DMS 273 treated with DMSO at 0.1 percent for 48 hours (cell line): ENCODE measurements at regions not wholly inside any gene's neighbourhood (a gene's known extent, or its start where the extent isn't known, plus 50 kb on each side); places are given as distances from the start of the nearest gene placed in this dataset.

Experiments
- DNase-seq: peaks from one replicate; lab custom pipeline; 2025; lab: John Stamatoyannopoulos, UW

DNA sequence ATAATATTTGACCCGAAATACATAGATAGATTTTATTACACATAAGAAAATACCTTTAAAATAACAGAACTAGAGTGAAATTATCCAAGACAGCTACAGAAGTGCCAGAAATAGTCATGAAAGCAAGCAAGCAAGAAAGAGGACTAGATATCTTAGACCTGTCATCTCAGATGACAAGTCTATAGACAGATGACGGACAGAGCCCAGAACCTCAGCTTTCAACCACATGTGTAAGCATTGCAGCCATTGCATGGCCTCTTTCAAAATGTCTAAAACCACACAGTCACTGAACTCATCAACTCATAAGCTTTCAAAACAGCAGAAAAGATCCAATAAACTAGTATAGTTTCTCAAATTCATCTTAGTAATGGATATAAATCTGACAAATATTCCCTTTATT is 59.8 kb upstream of the FHIT start:
- DNase-seq: no peak

DNA sequence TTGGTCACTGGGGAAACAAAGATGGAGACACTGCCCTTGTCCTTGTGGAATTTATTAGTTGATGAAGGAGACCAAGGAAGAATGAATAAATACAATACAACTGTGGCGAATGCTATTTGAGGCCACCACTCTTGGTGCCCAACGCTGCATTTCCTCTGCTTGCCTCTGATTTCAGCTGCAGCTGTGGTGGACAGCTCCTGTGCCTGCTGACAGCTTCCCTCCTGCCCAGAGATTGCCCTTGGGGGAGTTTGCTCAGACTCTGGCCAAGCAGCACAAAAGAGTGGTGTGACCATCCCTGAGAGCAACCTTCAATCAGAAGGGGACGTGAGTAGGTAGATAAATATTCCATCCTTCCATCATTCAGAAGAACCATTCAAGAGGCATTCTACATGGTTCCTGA is 64.6 kb upstream of the FHIT start:
- DNase-seq: no peak

DNA sequence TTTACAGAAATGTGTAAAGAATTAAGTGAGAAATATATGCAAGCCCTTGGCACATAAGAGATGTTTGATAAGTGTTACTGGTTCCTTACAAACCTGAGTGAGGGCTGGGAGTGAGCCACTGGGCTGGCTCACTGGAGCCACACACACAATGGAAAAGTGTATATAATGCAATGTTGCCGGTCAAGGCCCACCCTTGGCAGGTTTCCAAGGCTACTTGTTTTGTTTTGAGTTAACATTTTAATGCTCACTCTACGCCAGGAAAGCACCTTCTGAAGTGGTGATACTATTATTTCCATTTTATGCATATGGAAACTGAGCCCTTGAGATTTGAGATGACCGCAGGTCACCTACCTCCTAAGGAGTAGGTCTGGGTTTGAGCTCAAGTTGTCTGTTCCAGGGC is 71.8 kb upstream of the FHIT start:
- no peak for DNase-seq

DNA sequence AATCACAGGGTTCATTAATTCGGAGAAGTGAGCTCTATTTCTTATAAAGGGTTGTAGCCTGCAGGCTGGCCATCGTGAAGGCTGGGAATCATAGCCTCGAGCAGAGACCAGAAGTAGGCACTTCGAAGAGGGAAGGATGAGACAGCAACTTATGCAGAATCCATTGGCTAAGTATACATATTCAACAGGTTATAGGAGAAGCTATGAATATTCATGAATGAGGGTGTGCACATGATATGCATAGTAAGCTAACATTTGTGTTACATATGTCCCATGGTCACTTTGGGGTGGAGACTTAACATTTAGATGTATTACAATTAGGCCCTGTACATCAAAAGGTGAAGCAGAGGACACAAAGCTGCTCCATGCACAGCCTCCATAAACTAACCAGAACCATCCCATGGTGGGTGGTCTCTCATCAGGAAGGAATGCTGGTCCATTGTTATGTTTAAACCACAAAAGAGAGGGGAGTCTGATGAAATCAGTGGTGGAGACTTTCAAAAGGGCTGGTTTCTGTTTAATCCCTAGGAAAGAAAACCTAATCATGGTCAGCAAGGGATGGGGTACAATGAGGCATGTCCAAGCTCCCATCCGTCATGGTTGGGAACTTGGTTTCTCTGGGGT is 80.8 kb upstream of the FHIT start:
- DNase-seq: no peak

DNA sequence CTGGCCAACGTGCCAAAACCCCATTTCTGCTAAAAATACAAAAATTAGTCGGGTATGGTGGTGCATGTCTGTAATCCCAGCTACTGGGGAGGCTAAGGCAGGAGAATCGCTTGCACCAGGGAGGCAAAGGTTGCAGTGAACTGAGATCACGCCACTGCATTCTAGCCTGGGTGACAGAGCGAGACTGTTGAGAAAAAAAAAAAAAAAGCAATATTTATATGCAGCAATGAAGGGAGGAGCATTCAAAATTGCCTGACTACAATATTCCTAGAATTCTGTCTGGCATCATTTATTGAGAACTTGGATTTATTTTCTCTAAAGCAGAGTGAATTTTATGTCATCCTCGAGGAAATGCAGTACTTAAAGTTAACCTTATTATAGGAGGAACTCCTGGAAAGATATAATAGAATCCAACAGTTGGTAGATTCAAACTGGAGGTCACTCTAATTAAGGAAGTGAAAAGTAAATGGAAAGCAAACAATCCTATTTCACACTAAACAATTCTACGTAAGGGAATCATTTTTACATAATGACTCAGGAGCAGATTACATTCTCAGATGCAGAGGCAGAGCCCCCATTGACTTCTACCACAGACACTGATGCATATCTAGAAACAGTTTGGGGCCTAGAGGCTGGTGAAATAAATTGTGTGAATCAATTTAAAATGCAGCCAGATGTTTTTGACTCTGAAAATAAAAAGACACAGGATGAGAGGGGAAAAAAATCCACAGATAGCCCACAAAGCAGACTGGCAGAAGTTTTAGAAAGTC is 82.1 kb upstream of the FHIT start:
- no peak for DNase-seq

DNA sequence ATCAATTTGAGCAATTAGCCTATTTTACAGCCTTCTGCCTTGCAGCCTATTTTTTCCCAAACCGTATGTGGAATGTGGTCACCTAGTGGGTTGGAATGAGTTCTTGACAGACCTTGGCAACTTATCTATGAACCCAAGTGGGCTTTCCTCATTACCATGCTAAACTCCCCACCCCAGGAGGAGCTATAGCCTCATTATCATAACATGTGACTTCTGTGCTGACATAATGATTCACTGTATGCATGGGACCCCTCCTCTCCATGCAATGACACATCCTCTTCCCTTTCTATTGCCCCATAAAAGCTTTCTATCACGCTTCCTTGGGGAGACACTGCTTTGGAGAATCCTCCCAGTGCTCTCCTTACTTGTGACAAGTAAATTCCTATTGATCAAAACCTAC is 83.5 kb upstream of the FHIT start:
- no peak for DNase-seq

DNA sequence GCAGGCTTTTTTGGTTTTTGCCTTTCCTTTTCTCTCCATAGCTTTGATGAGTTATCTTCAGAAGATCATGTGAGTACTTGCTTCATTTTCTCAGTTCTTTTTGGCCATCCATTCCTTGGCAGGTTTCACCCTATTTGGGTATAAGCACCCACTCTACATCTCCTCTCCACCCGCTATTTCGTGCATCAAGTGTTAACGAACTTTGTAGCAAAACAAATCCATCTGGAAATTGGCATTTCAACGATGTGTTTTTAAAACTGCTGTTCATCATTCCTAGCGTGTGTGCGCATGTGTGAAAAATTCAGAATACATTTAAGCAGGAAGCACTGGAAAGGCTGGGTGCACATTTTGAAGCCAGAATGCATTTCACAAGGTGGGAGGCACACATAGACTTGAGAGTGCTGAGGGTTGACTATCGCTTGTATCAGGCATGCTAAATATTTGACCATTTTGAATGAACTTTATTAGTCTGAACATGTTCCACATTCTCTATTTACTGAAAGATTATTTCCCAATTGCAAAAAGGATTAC is 89.7 kb upstream of the FHIT start:
- DNase-seq: no peak

DNA sequence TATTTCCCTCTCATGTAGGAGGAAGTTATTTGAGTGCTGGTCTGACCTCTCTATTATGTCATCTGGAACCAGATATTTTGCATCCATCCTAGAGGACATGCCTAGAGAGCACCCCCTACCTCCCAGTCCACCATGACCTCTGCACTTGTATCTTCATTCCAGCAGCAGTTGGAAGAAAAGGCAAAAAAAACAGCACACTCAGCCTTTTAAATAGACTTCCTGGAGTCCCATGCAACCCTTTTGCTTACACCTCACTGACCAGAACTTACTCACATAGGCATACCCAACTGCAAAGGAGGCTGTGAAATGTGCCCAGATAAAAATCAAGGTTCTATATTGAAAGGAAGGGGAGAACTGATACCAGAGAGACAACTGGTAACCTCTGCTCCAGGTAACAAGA is 92.3 kb upstream of the FHIT start:
- no peak for DNase-seq

DNA sequence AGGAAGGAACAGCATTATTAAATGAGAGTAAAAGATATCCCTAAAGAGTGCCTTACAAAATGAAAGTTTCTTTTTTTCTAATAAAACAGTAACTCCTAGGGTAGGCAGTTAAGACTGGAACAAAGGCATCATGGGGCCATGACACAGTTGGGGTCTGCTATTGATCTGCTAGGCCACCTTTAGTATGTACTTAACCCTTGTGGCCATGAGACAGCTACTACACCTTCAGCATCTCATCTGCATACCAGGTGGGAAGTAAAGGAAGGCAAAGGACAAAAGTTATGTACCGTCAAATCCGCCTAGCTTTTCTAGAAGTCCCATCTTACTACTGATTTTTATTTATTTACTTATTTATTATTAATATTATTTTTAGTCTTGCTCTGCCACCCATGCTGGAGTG is 93.8 kb upstream of the FHIT start:
- no peak for DNase-seq

DNA sequence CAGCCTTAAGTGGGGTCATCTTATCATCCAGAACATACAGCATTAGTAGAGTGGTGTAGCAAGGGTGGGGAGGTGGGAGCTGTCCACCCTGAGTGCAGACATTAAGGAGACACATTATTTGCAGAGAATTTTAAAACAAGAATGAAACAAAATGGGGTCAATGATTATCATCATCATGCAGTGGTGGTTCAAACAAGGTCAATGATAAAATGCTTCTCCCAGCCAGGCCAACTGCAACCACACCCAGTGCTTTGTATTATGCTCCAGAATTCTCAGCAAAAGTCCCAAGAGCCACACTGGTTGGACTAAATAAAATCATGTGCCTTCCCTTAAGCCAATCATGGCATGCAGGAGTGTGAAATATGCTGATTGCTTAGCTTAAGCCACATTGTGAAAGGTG is 96.7 kb upstream of the FHIT start:
- DNase-seq: no peak

DNA sequence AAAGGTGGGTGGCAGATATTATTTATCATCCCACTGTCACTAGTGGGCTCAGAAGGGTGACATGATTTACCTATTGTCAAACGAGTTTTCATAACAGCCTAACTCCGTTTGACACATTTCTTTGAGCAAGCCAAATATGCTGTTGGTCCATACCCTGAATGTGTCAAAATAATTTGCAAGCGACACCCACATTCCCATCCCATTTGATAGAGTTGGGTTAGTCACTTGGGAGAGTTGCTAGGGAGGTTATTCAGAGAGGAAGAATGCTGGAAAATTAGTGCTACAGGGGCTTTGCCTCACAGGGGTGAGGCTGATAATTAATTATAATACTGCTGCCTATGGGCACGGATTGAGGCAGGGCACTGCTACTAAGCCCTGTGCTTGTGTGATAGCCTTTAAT is 98.5 kb upstream of the FHIT start:
- no peak for DNase-seq

DNA sequence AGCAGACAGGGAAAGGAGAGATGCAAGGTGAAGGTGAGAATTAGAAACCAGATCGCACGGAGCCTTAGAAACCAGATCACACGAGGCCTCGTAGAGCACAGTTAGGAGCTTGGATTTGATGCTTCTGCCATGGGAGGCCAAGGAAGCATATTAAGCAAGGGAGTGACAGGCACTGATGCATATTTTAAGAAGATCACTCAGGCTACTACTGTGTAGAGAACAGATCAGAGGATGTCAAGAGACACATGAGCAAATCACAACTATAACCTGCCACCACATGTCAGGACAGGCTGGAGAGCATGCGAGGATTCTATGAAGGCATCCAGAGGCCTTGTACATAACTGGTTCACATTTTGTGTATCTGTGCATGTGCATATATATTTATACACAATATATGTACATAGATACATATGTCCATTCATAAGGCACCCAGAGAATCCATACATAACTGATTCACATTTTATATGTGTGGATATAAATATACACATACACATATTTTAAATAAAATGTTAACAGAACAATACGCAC is 99.6 kb upstream of the FHIT start:
- DNase-seq: no peak

DNA sequence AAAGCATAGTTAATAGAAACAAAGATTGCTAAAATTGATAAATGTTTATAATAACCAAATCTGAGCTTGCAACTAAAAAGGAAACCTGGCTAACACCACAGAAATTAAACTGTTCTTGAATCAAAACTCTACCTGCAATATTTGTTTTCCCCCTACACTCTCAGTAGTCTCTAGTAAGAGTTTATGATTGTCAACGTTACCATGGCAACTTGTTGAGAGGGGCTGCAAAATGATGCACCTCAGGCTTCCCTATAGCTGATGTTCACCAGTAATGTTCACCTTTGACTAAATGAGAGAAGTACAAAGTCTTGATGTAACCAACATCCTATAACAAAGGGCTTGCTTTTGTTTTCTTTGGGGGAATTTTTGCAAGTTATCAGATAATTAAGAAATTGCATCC is 101.1 kb upstream of the FHIT start:
- DNase-seq: no peak

DNA sequence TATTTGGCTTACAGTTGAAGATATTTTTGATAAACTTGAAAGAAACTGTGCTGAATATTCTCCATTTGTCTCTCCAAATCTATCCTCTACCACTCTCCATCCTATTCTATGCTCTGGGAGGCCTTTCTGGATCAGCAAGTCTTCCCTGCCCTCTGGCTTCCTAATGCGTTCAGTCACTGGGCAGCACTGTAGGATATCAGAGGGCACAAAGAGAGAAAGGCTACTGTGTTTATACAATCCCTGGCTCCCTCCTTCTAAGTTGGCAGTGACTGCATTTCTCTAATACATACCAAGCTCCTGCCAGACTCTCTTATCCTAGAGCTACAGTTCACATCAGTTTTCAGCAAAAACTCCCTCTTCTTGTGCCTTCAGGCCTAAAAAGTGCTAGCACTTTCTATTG is 102.1 kb upstream of the FHIT start:
- DNase-seq: no peak

DNA sequence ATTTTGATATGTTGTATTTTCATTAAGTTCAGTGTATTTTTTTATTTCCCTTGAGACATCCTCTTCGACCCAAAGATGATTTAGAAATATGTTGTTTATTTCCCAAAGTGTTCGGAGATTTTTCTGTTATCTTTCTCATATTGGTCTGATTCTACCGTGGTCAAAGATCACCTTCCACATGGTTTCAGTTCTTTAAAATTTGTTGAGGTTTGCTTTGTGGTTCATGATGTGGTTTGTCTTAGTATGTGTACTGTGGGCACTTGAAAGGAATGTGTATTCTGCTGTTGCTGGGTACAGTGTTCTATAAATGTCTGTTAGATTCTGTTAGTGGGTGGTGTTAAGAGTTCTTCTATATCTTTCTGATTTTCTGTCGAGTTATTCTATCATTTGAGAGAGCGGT is 103.4 kb upstream of the FHIT start:
- no peak for DNase-seq

DNA sequence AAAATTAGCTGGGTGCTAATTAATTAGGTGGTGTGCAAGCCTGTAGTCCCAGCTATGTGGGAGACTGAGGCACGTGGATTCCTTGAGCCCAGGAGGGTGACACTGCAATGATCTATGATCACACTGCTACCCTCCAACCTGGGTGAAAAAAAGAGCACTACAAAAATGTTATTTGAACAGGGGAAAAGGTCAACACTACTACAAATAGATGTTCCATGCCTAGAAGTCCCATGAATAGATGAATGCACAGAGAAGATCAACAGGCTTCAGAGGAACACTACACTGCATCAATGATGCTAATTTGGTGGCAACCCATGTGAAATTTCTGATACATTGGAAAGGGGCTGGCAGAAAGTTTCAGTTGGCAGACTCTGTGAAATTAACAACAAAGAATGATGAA is 105.4 kb upstream of the FHIT start:
- DNase-seq: no peak

DNA sequence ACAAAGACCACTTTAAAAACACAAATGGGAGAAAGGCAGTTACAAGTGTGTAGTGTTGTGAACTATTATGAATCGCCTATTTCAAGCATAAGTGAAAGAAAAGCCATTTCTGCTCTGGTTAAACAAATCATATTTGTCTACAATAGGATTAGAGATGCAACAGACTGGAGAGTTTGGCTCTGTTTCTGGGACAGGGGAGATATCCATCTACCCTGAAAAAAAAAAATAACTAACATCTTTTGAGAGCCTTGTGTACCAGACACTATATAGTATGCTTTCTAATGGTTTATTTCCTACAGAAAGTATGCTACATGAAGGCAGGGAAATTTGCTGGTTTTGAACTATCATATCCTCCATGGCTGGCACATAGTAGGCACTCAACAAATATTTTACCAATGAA is 106.7 kb upstream of the FHIT start:
- no peak for DNase-seq

DNA sequence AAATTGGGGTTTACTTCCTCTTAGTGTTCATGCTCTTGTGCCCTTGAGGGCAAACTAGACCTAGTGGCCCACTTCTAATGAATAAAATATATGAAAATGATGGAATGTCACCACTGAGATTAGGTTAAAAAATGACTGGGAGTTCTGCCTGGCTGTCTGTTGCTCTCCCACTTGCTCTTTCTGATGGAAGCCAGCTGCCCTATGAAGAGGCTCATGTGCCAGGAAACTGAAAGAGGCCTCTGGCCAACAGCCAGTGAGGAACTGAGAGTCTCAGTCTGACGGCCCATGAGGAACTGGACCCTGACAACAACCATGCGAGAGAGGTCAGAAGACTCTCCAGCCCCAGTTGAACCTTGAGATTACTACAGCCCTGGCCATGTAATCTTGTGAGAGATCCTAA is 107.1 kb upstream of the FHIT start:
- DNase-seq: no peak

DNA sequence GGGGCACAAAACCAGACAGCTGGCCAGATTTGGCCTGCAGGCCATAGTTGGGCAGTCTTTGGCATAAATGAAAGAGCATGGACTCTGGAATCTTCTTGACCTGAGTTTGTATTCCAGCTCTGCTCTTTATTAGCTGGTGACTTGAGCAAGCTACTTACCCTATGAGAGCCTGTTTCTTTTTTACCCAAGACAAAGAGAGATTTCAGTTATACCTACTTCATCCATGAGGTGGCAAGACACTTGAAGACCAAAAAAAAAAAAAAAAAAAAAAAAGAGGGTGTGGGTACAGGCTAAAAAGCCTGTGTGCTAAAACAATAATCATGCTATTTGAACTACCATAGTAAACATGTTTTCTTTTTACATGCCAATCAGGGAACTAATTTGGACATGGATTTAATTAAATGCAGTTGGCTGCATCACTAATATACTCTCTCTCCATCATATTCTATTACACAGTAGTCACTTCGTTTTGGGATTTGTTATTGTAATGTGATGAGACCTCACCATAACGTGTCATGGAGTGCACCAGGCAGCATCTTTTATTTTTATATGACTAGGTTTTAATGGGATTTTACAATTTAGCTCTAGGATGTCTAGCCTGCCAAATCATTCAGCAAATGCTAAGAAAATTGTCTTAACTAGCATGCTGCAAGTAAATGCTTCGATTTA is 109.2 kb upstream of the FHIT start:
- DNase-seq: no peak

DNA sequence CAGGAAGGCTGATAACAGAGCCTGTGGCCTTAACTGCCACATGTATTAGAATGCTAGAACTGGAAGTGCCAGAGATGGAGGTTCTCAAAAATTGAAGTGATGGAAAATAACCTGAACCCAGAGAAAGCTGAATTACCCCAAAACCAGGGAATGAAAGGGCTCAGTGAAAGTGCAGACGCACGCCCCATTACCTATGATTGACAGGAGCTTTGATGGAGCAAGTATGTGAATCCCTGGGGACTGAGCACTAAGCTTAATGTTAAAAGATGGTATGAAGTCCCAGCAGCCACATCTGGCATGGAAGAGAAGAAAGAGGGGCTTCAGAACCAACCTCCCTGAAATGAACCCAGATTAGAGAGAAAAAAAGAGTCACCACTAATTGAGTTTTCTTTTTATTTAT is 118.4 kb upstream of the FHIT start:
- no peak for DNase-seq

DNA sequence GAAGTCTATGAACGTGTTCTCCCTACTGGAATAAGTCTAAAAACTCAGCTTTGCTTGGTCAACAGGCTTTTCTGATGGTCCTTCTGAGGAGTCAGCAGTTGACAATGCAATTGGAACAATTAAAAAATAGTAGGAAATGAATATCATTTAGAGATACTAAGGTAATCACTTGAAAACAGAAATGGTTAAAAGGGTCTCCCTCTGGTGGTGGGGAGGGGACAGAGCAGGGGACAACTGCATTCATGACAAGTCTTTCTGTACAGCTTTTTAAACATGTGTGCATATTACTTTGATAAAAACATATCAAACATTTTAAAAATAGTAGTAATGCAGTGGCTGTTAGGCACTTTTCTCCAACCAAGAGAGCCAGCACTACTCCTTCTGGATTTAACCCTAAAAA is 119.9 kb upstream of the FHIT start:
- DNase-seq: no peak

DNA sequence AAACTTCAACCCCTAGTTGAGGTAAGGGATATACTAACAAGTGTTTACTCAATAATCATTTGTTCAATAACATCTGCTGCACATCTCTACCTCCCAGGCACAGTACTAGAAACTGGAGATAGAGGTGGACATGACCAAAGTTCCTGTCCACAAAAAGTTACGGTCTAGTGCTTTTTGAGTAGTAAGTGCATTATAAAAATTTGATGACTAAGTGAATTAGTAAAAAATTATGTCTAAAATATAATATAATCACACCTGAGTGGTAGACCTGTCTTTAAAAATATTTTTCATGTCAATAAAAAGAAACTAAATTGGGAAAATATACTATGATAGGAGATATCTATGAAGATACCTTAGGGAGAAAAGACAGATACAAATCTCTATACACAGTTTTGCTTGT is 121.5 kb upstream of the FHIT start:
- no peak for DNase-seq

DNA sequence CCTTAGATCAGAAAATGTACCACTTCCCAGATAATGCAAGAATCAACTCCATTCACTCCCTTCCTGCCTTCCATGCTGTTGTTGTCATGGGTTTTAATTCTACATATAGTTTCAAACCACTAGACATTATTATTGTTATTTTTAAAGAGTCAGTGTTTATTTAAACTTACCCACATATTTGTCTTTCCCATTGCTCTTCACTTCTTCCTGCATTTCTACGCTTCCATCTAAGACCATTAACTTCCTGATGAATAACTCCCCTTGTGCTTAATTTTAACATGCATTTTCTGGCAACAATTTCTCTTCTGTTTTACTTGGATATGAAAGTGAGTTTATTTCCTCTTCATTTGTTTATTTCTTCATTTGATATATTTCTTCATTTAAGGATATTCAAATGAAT is 127.1 kb upstream of the FHIT start:
- no peak for DNase-seq
